ENCODE measurements at regions not wholly inside any gene's neighbourhood (a gene's known extent, or its start where the extent isn't known, plus 50 kb on each side); places are given as distances from the start of the nearest gene placed in this dataset.

DNA sequence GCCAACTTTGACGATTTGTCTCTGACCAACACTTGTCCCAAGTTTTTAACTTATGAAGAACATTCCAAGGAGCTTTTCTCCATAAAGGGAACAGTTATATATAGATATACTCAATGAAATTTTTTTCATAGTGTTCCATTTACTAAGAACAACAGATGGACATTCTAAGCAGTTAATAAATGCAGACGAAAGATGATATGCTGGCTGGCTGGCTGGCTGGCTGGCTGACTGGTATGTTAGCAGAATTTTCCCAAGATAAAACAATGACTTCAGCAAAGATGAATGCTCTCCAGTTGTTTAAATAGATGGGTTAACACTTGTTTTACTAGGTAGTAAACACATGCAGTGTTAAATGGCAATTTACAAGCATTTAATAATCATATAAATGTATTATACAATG, 62.2 kb downstream of the SPANXN3 start:
- no peak overlapping the region for H3K9ac ChIP-seq (replicated peaks in 1 of 4; ENCODE audit: extremely low read depth in 1 of 4, low read depth in 3 of 4, low read length in 3 of 4)
- H4K5ac ChIP-seq (ENCODE audit: insufficient read length, low read depth, low read length), result no peak overlapping the region
- WGBS, 2 experiments (ENCODE audit: extremely low coverage in 1 of 2, insufficient coverage in 1 of 2, insufficient read length in 1 of 2, insufficient replicate concordance in 2 of 2, low coverage in 1 of 2, low lambda C conversion rate in 2 of 2, missing lambda C conversion rate in 1 of 2), result 88% methylated on average over 2 of the region's 2 CpGs; no CpG with 5 or more reads in 1 of the 2 experiments
- H3K27ac ChIP-seq (ENCODE audit: low read depth, low read length), result no peak overlapping the region
- no peaks in the 10 kb centered on the region for H3K27me3 ChIP-seq (replicated peaks in 1 of 4; ENCODE audit: control insufficient read depth in 3 of 4, extremely low read depth in 1 of 4, insufficient read depth in 3 of 4, low read length in 3 of 4)
- H2BK12ac ChIP-seq (ENCODE audit: low read depth, low read length), result no peak overlapping the region
- no peak for DNase-seq (ENCODE audit: low read depth in 1 of 2, low spot score in 2 of 2)
- no peaks in the 10 kb centered on the region for H4K20me1 ChIP-seq (replicated peaks in 1 of 2; ENCODE audit: control insufficient read depth in 1 of 2, insufficient read depth in 2 of 2, low read length in 2 of 2)
- no peak overlapping the region for H3K4me2 ChIP-seq (ENCODE audit: insufficient read depth in 1 of 2, low read depth in 2 of 2, low read length in 2 of 2)
- no peaks in the 10 kb centered on the region for H3K79me1 ChIP-seq (ENCODE audit: low read depth, low read length)
- FAIRE-seq, result no peak
- H2BK20ac ChIP-seq (ENCODE audit: low read length), result no peak overlapping the region
- no peaks in the 10 kb centered on the region for H3K79me2 ChIP-seq (ENCODE audit: control insufficient read depth in 1 of 2, insufficient read depth in 2 of 2, low read length in 2 of 2)
- no peak overlapping the region for H2BK15ac ChIP-seq (ENCODE audit: low read length)
- CTCF ChIA-PET (ENCODE audit: partially characterized antibody), result no interaction called here
- no peaks in the 10 kb centered on the region for H3K4me1 ChIP-seq (replicated peaks in 1 of 4; ENCODE audit: control insufficient read depth in 3 of 4, insufficient read depth in 4 of 4, low read length in 3 of 4)
- POLR2A ChIA-PET (ENCODE audit: partially characterized antibody), result no interaction called here
- H3K14ac ChIP-seq (ENCODE audit: insufficient read length), result no peak overlapping the region
- H3K9me3 ChIP-seq (ENCODE audit: insufficient read depth in 2 of 2, low read depth in 1 of 2, low read length in 1 of 2), result no peaks in the 10 kb centered on the region
- H3K36me3 ChIP-seq (ENCODE audit: control insufficient read depth in 2 of 4, insufficient read depth in 4 of 4, low read length in 3 of 4), result no peaks in the 10 kb centered on the region
- TF ChIP-seq POLR2AphosphoS5 (IDR thresholded peaks at IDR 0.05; ENCODE audit: low read depth, low read length), result no peak
- no peak for TF ChIP-seq CHD2 (IDR thresholded peaks at IDR 0.05; ENCODE audit: low read length)
- TF ChIP-seq MAFK (IDR thresholded peaks at IDR 0.05; ENCODE audit: low read depth, low read length), result no peak
- TF ChIP-seq JUND (IDR thresholded peaks at IDR 0.05; ENCODE audit: low read length), result no peak
- no peak for TF ChIP-seq SIN3A (conservative IDR thresholded peaks at IDR 0.05 in 1 of 2, IDR thresholded peaks at IDR 0.05 in 1 of 2; ENCODE audit: low read depth in 1 of 2, low read length in 2 of 2)
- no peak for TF ChIP-seq POLR2A (IDR thresholded peaks at IDR 0.05; ENCODE audit: control extremely low read depth in 1 of 2, low read depth in 2 of 2, low read length in 2 of 2)
- no peak for TF ChIP-seq TBP (IDR thresholded peaks at IDR 0.05; ENCODE audit: low read depth, low read length)
- TF ChIP-seq, protein P1, sequence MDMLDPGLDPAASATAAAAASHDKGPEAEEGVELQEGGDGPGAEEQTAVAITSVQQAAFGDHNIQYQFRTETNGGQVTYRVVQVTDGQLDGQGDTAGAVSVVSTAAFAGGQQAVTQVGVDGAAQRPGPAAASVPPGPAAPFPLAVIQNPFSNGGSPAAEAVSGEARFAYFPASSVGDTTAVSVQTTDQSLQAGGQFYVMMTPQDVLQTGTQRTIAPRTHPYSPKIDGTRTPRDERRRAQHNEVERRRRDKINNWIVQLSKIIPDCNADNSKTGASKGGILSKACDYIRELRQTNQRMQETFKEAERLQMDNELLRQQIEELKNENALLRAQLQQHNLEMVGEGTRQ (IDR thresholded peaks at IDR 0.05; ENCODE audit: low read length), result no peak
- no peak for TF ChIP-seq GTF2F1 (IDR thresholded peaks at IDR 0.05; ENCODE audit: borderline replicate concordance, low read depth, low read length)
- no peak for TF ChIP-seq JUN (IDR thresholded peaks at IDR 0.05; ENCODE audit: low read depth, low read length)
- TF ChIP-seq CBX5 (IDR thresholded peaks at IDR 0.05; ENCODE audit: low read depth, low read length), result no peak
- TF ChIP-seq SRF (IDR thresholded peaks at IDR 0.05; ENCODE audit: low read depth, low read length), result no peak
- no peak for TF ChIP-seq HDAC2 (IDR thresholded peaks at IDR 0.05; ENCODE audit: borderline replicate concordance in 1 of 2, low read depth in 2 of 2, low read length in 2 of 2)
- TF ChIP-seq RNF2 (IDR thresholded peaks at IDR 0.05; ENCODE audit: borderline replicate concordance, low read depth, low read length, missing control alignments, poor library complexity, severe bottlenecking), result no peak
- no peak overlapping the region for H4K91ac ChIP-seq (replicated peaks; ENCODE audit: insufficient read length, low read length)
- H3K23ac ChIP-seq (ENCODE audit: insufficient read length), result no peak overlapping the region
- H2AFZ ChIP-seq (ENCODE audit: low read length), result no peak overlapping the region
- no peak overlapping the region for H3K4ac ChIP-seq (replicated peaks; ENCODE audit: insufficient read length, low read depth, low read length)
- no peak overlapping the region for H2BK120ac ChIP-seq (replicated peaks; ENCODE audit: low read depth, low read length)
- H3K56ac ChIP-seq (replicated peaks; ENCODE audit: insufficient read length, low read depth, low read length), result no peak overlapping the region
- no peak overlapping the region for H4K8ac ChIP-seq (ENCODE audit: extremely low read depth, insufficient read depth, low read length)
- no peak overlapping the region for H2AK5ac ChIP-seq (ENCODE audit: low read depth, low read length)
- H3K23me2 ChIP-seq (ENCODE audit: low read depth, low read length), result no peaks in the 10 kb centered on the region
- no peak overlapping the region for H3K4me3 ChIP-seq (ENCODE audit: extremely low read depth in 1 of 4, insufficient read depth in 2 of 4, low read depth in 3 of 4, low read length in 4 of 4)
- H2BK5ac ChIP-seq (ENCODE audit: low read depth, low read length), result no peak overlapping the region
- H3K18ac ChIP-seq (ENCODE audit: extremely low read depth, low read length), result no peak overlapping the region

Measured in H1 (cell line).